ENCODE measurements at regions not wholly inside any gene's neighbourhood (a gene's known extent, or its start where the extent isn't known, plus 50 kb on each side); places are given as distances from the start of the nearest gene placed in this dataset.
"Not testable (repeated sequence)": the region's sequence is repeated elsewhere in the genome, so short reads cannot be mapped to it uniquely, and the experiment has no call there.

GRCh38 chr5:124961521-124961920 lies 215.1 kb upstream of the ZNF608 start:
- no peak overlapping the region for H3K27ac ChIP-seq
- no peak for DNase-seq
- H3K9me3 ChIP-seq = no peaks in the 10 kb centered on the region
- 85 to 100% methylated on average over 2 to 4 of the region's 4 CpGs for WGBS, 2 donors (ENCODE audit: low coverage in 1 of 2)
- no peak for TF ChIP-seq EP300 (IDR thresholded peaks at IDR 0.05; ENCODE audit: low read depth)
- no peak for TF ChIP-seq CTCF (IDR thresholded peaks at IDR 0.05)
- TF ChIP-seq POLR2A (IDR thresholded peaks at IDR 0.05) = no peak
- no peak for TF ChIP-seq POLR2AphosphoS5 (IDR thresholded peaks at IDR 0.05)
- no peak overlapping the region for H3K4me3 ChIP-seq
- H3K27me3 ChIP-seq = no peaks in the 10 kb centered on the region
- in situ Hi-C loops (cut with MboI; ENCODE audit: low pct_ligation_motif_present in 1 of 4, low pct_unique_long_range_greater_than_20kb in 1 of 4, low sequenced_read_pairs in 3 of 4) = no loop called here
- intact Hi-C loops (cut with DNase I; ENCODE audit: low total_unique reads) = no loop called here
- peaks cover 0 to 8% (median 0%) of the 10 kb centered on the region in 4 donors for H3K4me1 ChIP-seq
- no peaks in the 10 kb centered on the region for H3K36me3 ChIP-seq

- TF ChIP-seq POLR2A (IDR thresholded peaks at IDR 0.05) = no peak
- TF ChIP-seq CTCF (IDR thresholded peaks at IDR 0.05) = no peak
- no peak for TF ChIP-seq POLR2AphosphoS5 (IDR thresholded peaks at IDR 0.05)
- TF ChIP-seq EP300 (IDR thresholded peaks at IDR 0.05; ENCODE audit: low read depth) = no peak
- Histone ChIP-seq H3K27ac (no peak overlapping the region), H3K9me3 (no peaks in the 10 kb centered on the region), H3K4me3 (no peak overlapping the region), H3K27me3 (no peaks in the 10 kb centered on the region), H3K36me3 (no peaks in the 10 kb centered on the region), H3K4me1 (peaks cover 0 to 8% (median 0%) of the 10 kb centered on the region in 4 donors)
- 92 to 95% methylated on average over 3 of the region's 3 CpGs for WGBS, 2 donors (ENCODE audit: low coverage in 1 of 2)
- in situ Hi-C loops (cut with MboI; ENCODE audit: low pct_ligation_motif_present in 1 of 4, low pct_unique_long_range_greater_than_20kb in 1 of 4, low sequenced_read_pairs in 3 of 4) (no loop called here), intact Hi-C loops (cut with DNase I; ENCODE audit: low total_unique reads) (no loop called here)
- no peak for DNase-seq
Observed at GRCh38 chr5:124962111-124962510, 215.7 kb upstream of the ZNF608 start.

DNA sequence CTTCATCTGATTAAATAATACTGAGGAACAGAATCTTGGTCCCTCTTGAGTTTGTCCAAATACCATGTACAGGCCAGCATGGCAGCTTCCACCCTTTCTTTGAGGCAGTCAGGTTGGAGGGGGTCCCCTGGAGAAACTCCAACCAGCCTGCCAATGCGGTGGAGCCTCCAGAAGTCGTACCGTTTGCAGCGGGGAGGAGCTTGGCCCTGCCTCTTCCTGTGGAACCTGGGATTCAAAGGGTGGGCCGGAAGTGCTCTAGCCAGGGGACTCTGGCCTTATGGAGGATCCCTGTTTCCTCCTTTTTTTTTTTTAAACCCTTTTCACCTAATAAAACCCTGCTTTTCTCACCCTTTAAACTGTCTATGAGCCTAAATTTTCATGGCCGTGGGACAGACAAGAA lies 216.3 kb upstream of the ZNF608 start:
- intact Hi-C loops (cut with DNase I; ENCODE audit: low total_unique reads) = no loop called here
- Histone ChIP-seq H3K27ac (no peak overlapping the region), H3K27me3 (no peaks in the 10 kb centered on the region), H3K4me3 (no peak overlapping the region), H3K36me3 (no peaks in the 10 kb centered on the region), H3K9me3 (no peaks in the 10 kb centered on the region), H3K4me1 (peaks cover 0 to 8% (median 0%) of the 10 kb centered on the region in 4 donors)
- in situ Hi-C loops (cut with MboI; ENCODE audit: low pct_ligation_motif_present in 1 of 4, low pct_unique_long_range_greater_than_20kb in 1 of 4, low sequenced_read_pairs in 3 of 4) = no loop called here
- 86 to 100% methylated on average over 2 to 6 of the region's 6 CpGs for WGBS, 2 donors (ENCODE audit: low coverage in 1 of 2)
- no peak for TF ChIP-seq EP300 (IDR thresholded peaks at IDR 0.05; ENCODE audit: low read depth)
- no peak for TF ChIP-seq POLR2A (IDR thresholded peaks at IDR 0.05)
- TF ChIP-seq POLR2AphosphoS5 (IDR thresholded peaks at IDR 0.05) = no peak
- TF ChIP-seq CTCF (IDR thresholded peaks at IDR 0.05) = no peak
- DNase-seq = no peak

GRCh38 chr5:124963236-124963919 lies 216.9 kb upstream of the ZNF608 start:
- TF ChIP-seq POLR2AphosphoS5 (IDR thresholded peaks at IDR 0.05) (no peak), EP300 (IDR thresholded peaks at IDR 0.05; ENCODE audit: low read depth) (no peak), CTCF (IDR thresholded peaks at IDR 0.05) (no peak), POLR2A (IDR thresholded peaks at IDR 0.05) (no peak)
- DNase-seq = no peak
- WGBS, 2 donors (ENCODE audit: low coverage in 1 of 2) = 82 to 88% methylated on average over 10 of the region's 14 CpGs
- in situ Hi-C loops (cut with MboI; ENCODE audit: low pct_ligation_motif_present in 1 of 4, low pct_unique_long_range_greater_than_20kb in 1 of 4, low sequenced_read_pairs in 3 of 4) = no loop called here
- no peak overlapping the region for H3K4me3 ChIP-seq
- intact Hi-C loops (cut with DNase I; ENCODE audit: low total_unique reads) = no loop called here
- H3K27ac ChIP-seq = no peak overlapping the region
- H3K9me3 ChIP-seq = no peaks in the 10 kb centered on the region
- H3K4me1 ChIP-seq = peaks cover 0 to 8% (median 0%) of the 10 kb centered on the region in 4 donors
- no peaks in the 10 kb centered on the region for H3K36me3 ChIP-seq
- H3K27me3 ChIP-seq = no peaks in the 10 kb centered on the region

- H3K27me3 ChIP-seq; H3K27ac ChIP-seq; H3K9me3 ChIP-seq; in situ Hi-C loops (cut with MboI; ENCODE audit: low pct_ligation_motif_present in 1 of 4, low pct_unique_long_range_greater_than_20kb in 1 of 4, low sequenced_read_pairs in 3 of 4); intact Hi-C loops (cut with DNase I; ENCODE audit: low total_unique reads); H3K4me3 ChIP-seq; H3K36me3 ChIP-seq; H3K4me1 ChIP-seq; DNase-seq: not testable (repeated sequence)
- 79 to 82% methylated on average over 5 of the region's 5 CpGs for WGBS, 2 donors (ENCODE audit: low coverage in 1 of 2)
Observed at GRCh38 chr5:124966741-124967140, 220.3 kb upstream of the ZNF608 start.

DNA sequence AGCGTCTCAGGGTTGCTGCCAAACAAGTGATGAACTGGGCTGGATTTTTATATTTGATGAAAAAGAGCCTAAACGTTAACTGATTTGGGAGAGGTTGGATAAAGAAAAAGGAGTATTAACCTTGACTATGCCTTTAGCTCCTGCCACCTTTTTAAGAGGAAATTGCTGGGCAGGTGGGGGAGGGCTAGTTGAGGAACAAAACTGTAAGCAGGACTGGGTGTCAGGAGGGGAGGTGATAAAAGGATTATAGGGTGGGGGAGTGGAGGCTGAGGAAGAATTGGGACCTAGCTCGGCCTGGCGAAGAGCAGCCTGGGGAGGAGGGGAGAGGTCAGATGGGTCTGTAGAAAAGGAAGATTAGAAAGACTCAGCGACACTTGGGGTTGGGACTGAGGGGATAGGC lies 223.9 kb upstream of the ZNF608 start:
- H3K4me1 ChIP-seq; DNase-seq; intact Hi-C loops (cut with DNase I; ENCODE audit: low total_unique reads); in situ Hi-C loops (cut with MboI; ENCODE audit: low pct_ligation_motif_present in 1 of 4, low pct_unique_long_range_greater_than_20kb in 1 of 4, low sequenced_read_pairs in 3 of 4); H3K4me3 ChIP-seq; H3K36me3 ChIP-seq; H3K9me3 ChIP-seq; H3K27me3 ChIP-seq; H3K27ac ChIP-seq: not testable (repeated sequence)
- 82 to 94% methylated on average over 4 to 5 of the region's 5 CpGs for WGBS, 2 donors (ENCODE audit: low coverage in 1 of 2)
